ENCODE measurements at regions not wholly inside any gene's neighbourhood (a gene's known extent, or its start where the extent isn't known, plus 50 kb on each side); places are given as distances from the start of the nearest gene placed in this dataset.

- POLR2A ChIA-PET: no interaction called here
These were observed 366.5 kb upstream of the POU3F2 start for GRCh38 chr6:98467902-98468301.

GRCh38 chr6:98469141-98469540, 365.2 kb upstream of the POU3F2 start:
- CTCF ChIA-PET: no interaction called here
- DNase-seq (ENCODE audit: low read depth, low spot score): no peak
- TF ChIP-seq CTCF (IDR thresholded peaks at IDR 0.05; ENCODE audit: insufficient read depth, low read length, missing control alignments): no peak
- H3K4me3 ChIP-seq (ENCODE audit: low read depth, low read length): no peak overlapping the region
- POLR2A ChIA-PET: no interaction called here

More at GRCh38 chr6:98467902-98468301, 366.5 kb upstream of the POU3F2 start:
- TF ChIP-seq CTCF (IDR thresholded peaks at IDR 0.05; ENCODE audit: insufficient read depth, low read length, missing control alignments): no peak
- H3K4me3 ChIP-seq (ENCODE audit: low read depth, low read length): no peak overlapping the region
- no peak for DNase-seq (ENCODE audit: low read depth, low spot score)
- CTCF ChIA-PET: no interaction called here

- no peak for DNase-seq (ENCODE audit: low read depth, low spot score)
- ChIA-PET POLR2A (no interaction called here), CTCF (no interaction called here)
- TF ChIP-seq CTCF (IDR thresholded peaks at IDR 0.05; ENCODE audit: insufficient read depth, low read length, missing control alignments): no peak
- H3K4me3 ChIP-seq (ENCODE audit: low read depth, low read length): no peak overlapping the region
These were observed 363.6 kb upstream of the POU3F2 start for GRCh38 chr6:98470821-98471220.

GRCh38 chr6:98471444-98471843, 362.9 kb upstream of the POU3F2 start:
- ChIA-PET CTCF (no interaction called here), POLR2A (no interaction called here)
- no peak for TF ChIP-seq CTCF (IDR thresholded peaks at IDR 0.05; ENCODE audit: insufficient read depth, low read length, missing control alignments)
- DNase-seq (ENCODE audit: low read depth, low spot score): no peak
- H3K4me3 ChIP-seq (ENCODE audit: low read depth, low read length): no peak overlapping the region

- no peak for DNase-seq (ENCODE audit: low read depth, low spot score)
- TF ChIP-seq CTCF (IDR thresholded peaks at IDR 0.05; ENCODE audit: insufficient read depth, low read length, missing control alignments): no peak
- ChIA-PET POLR2A (no interaction called here), CTCF (no interaction called here)
- no peak overlapping the region for H3K4me3 ChIP-seq (ENCODE audit: low read depth, low read length)
These were observed 357.1 kb upstream of the POU3F2 start for GRCh38 chr6:98477231-98477630.

- no peak overlapping the region for H3K4me3 ChIP-seq (ENCODE audit: low read depth, low read length)
- no peak for DNase-seq (ENCODE audit: low read depth, low spot score)
- POLR2A ChIA-PET: no interaction called here
- CTCF ChIA-PET: no interaction called here
- TF ChIP-seq CTCF (IDR thresholded peaks at IDR 0.05; ENCODE audit: insufficient read depth, low read length, missing control alignments): no peak
These were observed 349.7 kb upstream of the POU3F2 start for GRCh38 chr6:98484696-98485095.
